D721Med (cell line): ENCODE measurements at regions not wholly inside any gene's neighbourhood (a gene's known extent, or its start where the extent isn't known, plus 50 kb on each side); places are given as distances from the start of the nearest gene placed in this dataset.

Experiments
- DNase-seq: peaks from one replicate; pipeline ENCODE4 v3.0.0; 2011; ENCODE audit warnings: low spot score; ENCODE audit not compliant: insufficient read length
- FAIRE-seq: peaks from 2 replicates; lab custom pipeline; 2011; peaks lifted over from hg19 to GRCh38; lab: Jason Lieb, UNC
- CTCF ChIP-seq: IDR thresholded peaks from 2 replicates; pipeline ENCODE4 v1.5.1; 2012; ENCODE audit warnings: mild to moderate bottlenecking, control low read depth; ENCODE audit not compliant: insufficient read depth; ENCODE audit errors: missing control alignments

- DNase-seq (no peak), FAIRE-seq (no peak)
- TF ChIP-seq CTCF: no peak
Measured at GRCh38 chr10:21315645-21316220, 209.7 kb downstream of the SKIDA1 start.

- no peak for FAIRE-seq
- TF ChIP-seq CTCF: no peak
- DNase-seq: no peak
Measured at GRCh38 chr10:21314906-21315644, 210.4 kb downstream of the SKIDA1 start.

- TF ChIP-seq CTCF: no peak
- DNase-seq (no peak), FAIRE-seq (no peak)
Measured at GRCh38 chr10:21314111-21314626, 211.3 kb downstream of the SKIDA1 start.

GRCh38 chr10:21313691-21314090 lies 211.8 kb downstream of the SKIDA1 start:
- FAIRE-seq (no peak), DNase-seq (no peak)
- TF ChIP-seq CTCF: no peak

GRCh38 chr10:21311426-21311825 lies 214.1 kb downstream of the SKIDA1 start:
- DNase-seq: no peak
- TF ChIP-seq CTCF: no peak
- no peak for FAIRE-seq

GRCh38 chr10:21309427-21309826 lies 216.1 kb downstream of the SKIDA1 start:
- DNase-seq (no peak), FAIRE-seq (no peak)
- TF ChIP-seq CTCF: no peak

- FAIRE-seq (no peak), DNase-seq (no peak)
- TF ChIP-seq CTCF: no peak
Measured at GRCh38 chr10:21308946-21309345, 216.5 kb downstream of the SKIDA1 start.
